ENCODE measurements at regions not wholly inside any gene's neighbourhood (a gene's known extent, or its start where the extent isn't known, plus 50 kb on each side); places are given as distances from the start of the nearest gene placed in this dataset.

DNA sequence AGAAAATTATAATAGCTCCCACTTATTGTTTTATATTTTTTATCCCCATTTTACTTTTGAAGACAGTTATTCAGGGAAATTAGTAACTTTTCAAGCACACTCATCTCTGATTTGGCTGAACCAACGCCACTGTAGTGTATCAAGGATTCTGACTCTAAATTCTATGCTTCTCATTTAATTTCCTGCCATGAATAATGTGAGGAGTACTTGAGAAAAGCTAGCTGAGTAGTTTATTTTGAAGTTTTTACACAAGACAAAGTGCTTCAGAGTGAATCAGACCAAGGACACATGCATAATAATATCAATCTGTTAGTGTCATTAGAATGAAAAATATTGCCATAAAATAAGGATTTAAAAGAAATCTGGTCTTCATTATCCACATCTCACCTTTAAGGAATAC, 329.9 kb downstream of the SLITRK6 start:
- ATAC-seq (ENCODE audit: low FRiP score) (no peak), DNase-seq (ENCODE audit: low spot score) (no peak)
- TF ChIP-seq CTCF (IDR thresholded peaks at IDR 0.05): no peak

DNA sequence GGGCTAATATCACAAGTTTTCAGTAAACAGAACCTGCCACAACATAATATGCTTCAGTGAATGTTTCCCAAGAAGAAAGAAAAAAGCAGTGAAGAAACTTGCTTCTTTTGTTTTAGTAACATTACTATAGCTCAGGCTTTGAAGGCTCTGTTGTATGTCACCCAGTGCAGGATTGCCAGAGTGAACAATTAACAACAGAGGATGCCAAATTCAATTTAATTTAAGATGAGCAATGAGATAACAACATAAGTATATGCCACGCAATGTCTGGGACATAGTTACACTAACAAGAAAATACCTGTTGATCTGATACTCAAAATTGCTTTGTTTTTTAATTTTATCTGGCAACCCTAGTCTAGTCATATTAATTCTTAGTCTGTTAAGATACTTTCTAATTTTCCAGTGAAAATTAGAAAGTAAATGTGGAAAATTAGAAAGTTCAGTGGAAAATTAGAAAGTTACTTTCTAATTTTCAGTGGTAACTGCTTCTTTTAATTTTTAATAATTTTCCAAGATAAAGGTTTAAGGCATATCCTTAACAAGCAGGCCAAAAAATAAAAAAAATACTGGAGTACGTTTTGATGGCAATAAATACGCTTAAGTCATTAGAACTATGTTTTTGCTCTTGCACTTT, 336.3 kb downstream of the SLITRK6 start:
- no peak for TF ChIP-seq CTCF (IDR thresholded peaks at IDR 0.05)
- ATAC-seq (ENCODE audit: low FRiP score) (no peak), DNase-seq (ENCODE audit: low spot score) (no peak)

DNA sequence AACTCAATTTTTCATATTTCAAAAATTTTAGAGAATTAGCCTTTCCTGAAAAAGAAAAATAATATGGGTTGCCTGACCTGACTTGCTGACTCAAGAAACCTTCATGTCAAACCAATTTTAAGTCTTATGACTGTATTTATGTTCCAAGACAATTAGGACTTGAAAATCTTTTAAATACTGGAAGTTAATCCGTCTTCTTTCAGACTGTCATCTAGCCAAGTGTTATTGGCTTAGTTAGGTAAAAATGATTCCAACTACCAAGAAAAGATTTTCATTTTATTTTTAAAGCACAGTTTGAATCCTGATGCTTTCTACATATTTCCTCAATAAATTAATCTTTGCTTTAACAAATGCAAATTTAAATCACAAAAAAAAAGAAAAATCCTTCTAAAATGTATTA, 337.6 kb downstream of the SLITRK6 start:
- TF ChIP-seq CTCF (IDR thresholded peaks at IDR 0.05): no peak
- DNase-seq (ENCODE audit: low spot score) (no peak), ATAC-seq (ENCODE audit: low FRiP score) (no peak)

- TF ChIP-seq CTCF (IDR thresholded peaks at IDR 0.05): no peak
- ATAC-seq (ENCODE audit: low FRiP score): no peak
- no peak for DNase-seq (ENCODE audit: low spot score)
These were observed 353.7 kb downstream of the SLITRK6 start for GRCh38 chr13:85445534-85445933.

GRCh38 chr13:85441975-85442374, 357.2 kb downstream of the SLITRK6 start:
- TF ChIP-seq CTCF (IDR thresholded peaks at IDR 0.05): no peak
- DNase-seq (ENCODE audit: low spot score): no peak
- no peak for ATAC-seq (ENCODE audit: low FRiP score)

DNA sequence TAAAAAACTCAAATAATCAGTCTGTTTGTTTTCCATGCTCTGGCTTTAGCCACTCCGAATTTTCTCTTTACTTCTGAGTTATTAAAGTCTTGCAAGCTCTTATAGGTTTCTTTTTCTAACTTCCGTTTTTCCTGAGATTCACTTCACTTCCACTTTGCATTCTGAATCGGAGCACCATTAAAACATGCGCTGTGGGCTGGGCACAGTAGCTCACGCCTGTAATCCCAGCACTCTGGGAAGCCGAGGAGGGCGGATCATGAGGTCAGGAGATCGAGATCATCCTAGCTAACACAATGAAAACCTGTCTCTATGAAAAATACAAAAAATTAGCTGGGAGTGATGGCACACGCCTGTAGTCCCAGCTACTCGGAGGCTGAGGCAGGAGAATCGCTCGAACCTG, 357.9 kb downstream of the SLITRK6 start:
- no peak for ATAC-seq (ENCODE audit: low FRiP score)
- TF ChIP-seq CTCF (IDR thresholded peaks at IDR 0.05): no peak
- DNase-seq (ENCODE audit: low spot score): no peak

GRCh38 chr13:85436029-85436428, 363.2 kb downstream of the SLITRK6 start:
- TF ChIP-seq CTCF (IDR thresholded peaks at IDR 0.05): no peak

More at GRCh38 chr13:85436029-85436428, 363.2 kb downstream of the SLITRK6 start:
- DNase-seq (ENCODE audit: low spot score) (no peak), ATAC-seq (ENCODE audit: low FRiP score) (no peak)

All from omental fat pad (tissue), 3 donors.